SK-N-MC (cell line): ENCODE measurements at regions not wholly inside any gene's neighbourhood (a gene's known extent, or its start where the extent isn't known, plus 50 kb on each side); places are given as distances from the start of the nearest gene placed in this dataset.

ENCODE experiments used
- EZH2 ChIP-seq: fragments of 200-600 bp; sonication (generic); IDR thresholded peaks from one replicate; pipeline ENCODE4 v1.6.1; 2017; ENCODE audit warnings: antibody characterized with exemption
- FOXP2 ChIP-seq: optimal IDR thresholded peaks from 2 replicates; pipeline ENCODE3; 2011; ENCODE audit warnings: mild to moderate bottlenecking, moderate library complexity; ENCODE audit not compliant: insufficient read depth; ENCODE audit errors: extremely low read length, control extremely low read depth
- POLR2AphosphoS5 ChIP-seq: IDR thresholded peaks from 2 replicates; pipeline ENCODE4 v1.6.1; 2012; ENCODE audit warnings: mild to moderate bottlenecking, low read depth, low read length, borderline replicate concordance

GRCh38 chr3:154898916-154899315 is 181.2 kb upstream of the MME start:
- TF ChIP-seq POLR2AphosphoS5, result no peak
- no peak for TF ChIP-seq EZH2
- TF ChIP-seq FOXP2, result no peak
